ENCODE measurements at regions not wholly inside any gene's neighbourhood (a gene's known extent, or its start where the extent isn't known, plus 50 kb on each side); places are given as distances from the start of the nearest gene placed in this dataset.

- H3K27ac Mint-ChIP-seq = no peak overlapping the region
- no peak overlapping the region for H3K4me3 Mint-ChIP-seq
- ChIA-PET CTCF (interaction anchor here (0.6 to 1.0 kb wide), 3 partner anchors 8 to 284 kb away, joined by 3 to 5 read pairs (median 4); no protein-coding TSS in a partner anchor), POLR2A (no interaction called here)
- H3K9me3 Mint-ChIP-seq = no peaks in the 10 kb centered on the region
- no peak for DNase-seq
- no peak for ATAC-seq (replicated peaks in 1 of 4)
- no peaks in the 10 kb centered on the region for H3K9me3 ChIP-seq
- no peak overlapping the region for H3K27ac ChIP-seq (ENCODE audit: low read length)
- H3K4me1 Mint-ChIP-seq = peaks cover 5 to 6% (median 6%) of the 10 kb centered on the region in 3 donors
- H3K36me3 Mint-ChIP-seq = no peaks in the 10 kb centered on the region
- no peaks in the 10 kb centered on the region for H3K36me3 ChIP-seq (ENCODE audit: control insufficient read depth in 2 of 2, extremely low read depth in 1 of 2, insufficient read depth in 1 of 2, low read length in 1 of 2)
- no peaks in the 10 kb centered on the region for H3K4me1 ChIP-seq (ENCODE audit: control insufficient read depth in 1 of 2, extremely low read depth in 1 of 2, insufficient read depth in 2 of 2, low read length in 2 of 2)
- no peak overlapping the region for H3K4me3 ChIP-seq (ENCODE audit: control insufficient read depth in 1 of 2, extremely low read depth in 1 of 2, low read length in 1 of 2)
- no peaks in the 10 kb centered on the region for H3K27me3 Mint-ChIP-seq
- WGBS (ENCODE audit: insufficient coverage) = no CpG with 5 or more reads among the region's 4 CpGs
- H3K27me3 ChIP-seq (replicated peaks in 1 of 2; ENCODE audit: control insufficient read depth in 2 of 2, extremely low read depth in 1 of 2, insufficient read depth in 2 of 2, low read length in 1 of 2) = no peaks in the 10 kb centered on the region
Measured at GRCh38 chr3:16051691-16052090, 122.8 kb upstream of the GALNT15 start.

GRCh38 chr3:16052964-16053363, 121.5 kb upstream of the GALNT15 start:
- H3K27ac Mint-ChIP-seq = no peak overlapping the region
- H3K9me3 Mint-ChIP-seq = no peaks in the 10 kb centered on the region
- no peaks in the 10 kb centered on the region for H3K36me3 Mint-ChIP-seq
- Histone ChIP-seq H3K27me3 (replicated peaks in 1 of 2; ENCODE audit: control insufficient read depth in 2 of 2, extremely low read depth in 1 of 2, insufficient read depth in 2 of 2, low read length in 1 of 2) (no peaks in the 10 kb centered on the region), H3K4me3 (ENCODE audit: control insufficient read depth in 1 of 2, extremely low read depth in 1 of 2, low read length in 1 of 2) (no peak overlapping the region), H3K27ac (ENCODE audit: low read length) (no peak overlapping the region), H3K4me1 (ENCODE audit: control insufficient read depth in 1 of 2, extremely low read depth in 1 of 2, insufficient read depth in 2 of 2, low read length in 2 of 2) (no peaks in the 10 kb centered on the region), H3K36me3 (ENCODE audit: control insufficient read depth in 2 of 2, extremely low read depth in 1 of 2, insufficient read depth in 1 of 2, low read length in 1 of 2) (no peaks in the 10 kb centered on the region), H3K9me3 (no peaks in the 10 kb centered on the region)
- ChIA-PET CTCF (no interaction called here), POLR2A (no interaction called here)
- H3K4me1 Mint-ChIP-seq = peaks cover 5 to 6% (median 6%) of the 10 kb centered on the region in 3 donors
- no peaks in the 10 kb centered on the region for H3K27me3 Mint-ChIP-seq
- no peak for DNase-seq
- no peak overlapping the region for H3K4me3 Mint-ChIP-seq
- no peak for ATAC-seq (replicated peaks in 1 of 4)

- ATAC-seq (replicated peaks in 1 of 4) = no peak
- no peak overlapping the region for H3K27ac Mint-ChIP-seq
Measured at GRCh38 chr3:16053794-16054193, 120.7 kb upstream of the GALNT15 start.

GRCh38 chr3:16055606-16056211, 118.8 kb upstream of the GALNT15 start:
- Mint-ChIP-seq H3K4me3 (no peak overlapping the region), H3K27me3 (peaks cover 0 to 8% of the 10 kb centered on the region in 2 donors), H3K4me1 (no peaks in the 10 kb centered on the region), H3K36me3 (no peaks in the 10 kb centered on the region), H3K27ac (no peak overlapping the region), H3K9me3 (no peaks in the 10 kb centered on the region)
- ChIA-PET CTCF (no interaction called here), POLR2A (no interaction called here)
- WGBS (ENCODE audit: insufficient coverage) = 100% methylated on average over 2 of the region's 7 CpGs
- Histone ChIP-seq H3K4me1 (ENCODE audit: control insufficient read depth in 1 of 2, extremely low read depth in 1 of 2, insufficient read depth in 2 of 2, low read length in 2 of 2) (no peaks in the 10 kb centered on the region), H3K4me3 (ENCODE audit: control insufficient read depth in 1 of 2, extremely low read depth in 1 of 2, low read length in 1 of 2) (no peak overlapping the region), H3K36me3 (ENCODE audit: control insufficient read depth in 2 of 2, extremely low read depth in 1 of 2, insufficient read depth in 1 of 2, low read length in 1 of 2) (no peaks in the 10 kb centered on the region), H3K27ac (ENCODE audit: low read length) (no peak overlapping the region), H3K9me3 (no peaks in the 10 kb centered on the region), H3K27me3 (replicated peaks in 1 of 2; ENCODE audit: control insufficient read depth in 2 of 2, extremely low read depth in 1 of 2, insufficient read depth in 2 of 2, low read length in 1 of 2) (no peaks in the 10 kb centered on the region)
- DNase-seq (no peak), ATAC-seq (replicated peaks in 1 of 4) (no peak)

More at GRCh38 chr3:16053794-16054193, 120.7 kb upstream of the GALNT15 start:
- Mint-ChIP-seq H3K4me1 (peaks cover under 1 to 1% (median under 1%) of the 10 kb centered on the region in 3 donors), H3K9me3 (no peaks in the 10 kb centered on the region), H3K36me3 (no peaks in the 10 kb centered on the region), H3K27me3 (no peaks in the 10 kb centered on the region), H3K4me3 (no peak overlapping the region)
- Histone ChIP-seq H3K27ac (ENCODE audit: low read length) (no peak overlapping the region), H3K27me3 (replicated peaks in 1 of 2; ENCODE audit: control insufficient read depth in 2 of 2, extremely low read depth in 1 of 2, insufficient read depth in 2 of 2, low read length in 1 of 2) (no peaks in the 10 kb centered on the region), H3K4me1 (ENCODE audit: control insufficient read depth in 1 of 2, extremely low read depth in 1 of 2, insufficient read depth in 2 of 2, low read length in 2 of 2) (no peaks in the 10 kb centered on the region), H3K36me3 (ENCODE audit: control insufficient read depth in 2 of 2, extremely low read depth in 1 of 2, insufficient read depth in 1 of 2, low read length in 1 of 2) (no peaks in the 10 kb centered on the region), H3K4me3 (ENCODE audit: control insufficient read depth in 1 of 2, extremely low read depth in 1 of 2, low read length in 1 of 2) (no peak overlapping the region), H3K9me3 (no peaks in the 10 kb centered on the region)
- ChIA-PET POLR2A (no interaction called here), CTCF (no interaction called here)
- no peak for DNase-seq

- no peak overlapping the region for H3K27ac ChIP-seq (ENCODE audit: low read length)
- H3K27me3 ChIP-seq (replicated peaks in 1 of 2; ENCODE audit: control insufficient read depth in 2 of 2, extremely low read depth in 1 of 2, insufficient read depth in 2 of 2, low read length in 1 of 2) = no peaks in the 10 kb centered on the region
- no peak overlapping the region for H3K4me3 ChIP-seq (ENCODE audit: control insufficient read depth in 1 of 2, extremely low read depth in 1 of 2, low read length in 1 of 2)
- Mint-ChIP-seq H3K9me3 (no peaks in the 10 kb centered on the region), H3K4me3 (no peak overlapping the region), H3K4me1 (no peaks in the 10 kb centered on the region), H3K27me3 (peaks cover 0 to 12% of the 10 kb centered on the region in 2 donors), H3K27ac (no peak overlapping the region), H3K36me3 (no peaks in the 10 kb centered on the region)
- no peaks in the 10 kb centered on the region for H3K36me3 ChIP-seq (ENCODE audit: control insufficient read depth in 2 of 2, extremely low read depth in 1 of 2, insufficient read depth in 1 of 2, low read length in 1 of 2)
- POLR2A ChIA-PET = no interaction called here
- WGBS (ENCODE audit: insufficient coverage) = 80% methylated on average over 1 of the region's 2 CpGs
- CTCF ChIA-PET = no interaction called here
- DNase-seq (no peak), ATAC-seq (replicated peaks in 1 of 4) (no peak)
- no peaks in the 10 kb centered on the region for H3K4me1 ChIP-seq (ENCODE audit: control insufficient read depth in 1 of 2, extremely low read depth in 1 of 2, insufficient read depth in 2 of 2, low read length in 2 of 2)
- no peaks in the 10 kb centered on the region for H3K9me3 ChIP-seq
Measured at GRCh38 chr3:16056217-16056616, 118.3 kb upstream of the GALNT15 start.

- Mint-ChIP-seq H3K27ac (no peak overlapping the region), H3K4me3 (no peak overlapping the region), H3K36me3 (no peaks in the 10 kb centered on the region), H3K27me3 (peaks cover 0 to 22% of the 10 kb centered on the region in 2 donors), H3K4me1 (no peaks in the 10 kb centered on the region), H3K9me3 (no peaks in the 10 kb centered on the region)
- no peaks in the 10 kb centered on the region for H3K27me3 ChIP-seq (replicated peaks in 1 of 2; ENCODE audit: control insufficient read depth in 2 of 2, extremely low read depth in 1 of 2, insufficient read depth in 2 of 2, low read length in 1 of 2)
- no peaks in the 10 kb centered on the region for H3K9me3 ChIP-seq
- H3K4me3 ChIP-seq (ENCODE audit: control insufficient read depth in 1 of 2, extremely low read depth in 1 of 2, low read length in 1 of 2) = no peak overlapping the region
- ATAC-seq (replicated peaks in 1 of 4) = no peak
- no peaks in the 10 kb centered on the region for H3K4me1 ChIP-seq (ENCODE audit: control insufficient read depth in 1 of 2, extremely low read depth in 1 of 2, insufficient read depth in 2 of 2, low read length in 2 of 2)
- no peaks in the 10 kb centered on the region for H3K36me3 ChIP-seq (ENCODE audit: control insufficient read depth in 2 of 2, extremely low read depth in 1 of 2, insufficient read depth in 1 of 2, low read length in 1 of 2)
- ChIA-PET POLR2A (no interaction called here), CTCF (interaction anchor here in 1 of 2 donors (0.7 kb wide), 1 partner anchor 10 kb away, joined by 3 read pairs; no protein-coding TSS in a partner anchor)
- WGBS (ENCODE audit: insufficient coverage) = no CpG with 5 or more reads among the region's 1 CpG
- no peak for DNase-seq
- no peak overlapping the region for H3K27ac ChIP-seq (ENCODE audit: low read length)
Measured at GRCh38 chr3:16058521-16058920, 116.0 kb upstream of the GALNT15 start.

GRCh38 chr3:16059081-16059537, 115.4 kb upstream of the GALNT15 start:
- Mint-ChIP-seq H3K27me3 (peaks cover 0 to 22% of the 10 kb centered on the region in 2 donors), H3K4me3 (no peak overlapping the region), H3K36me3 (no peaks in the 10 kb centered on the region), H3K27ac (no peak overlapping the region), H3K4me1 (no peaks in the 10 kb centered on the region), H3K9me3 (no peaks in the 10 kb centered on the region)
- Histone ChIP-seq H3K27ac (ENCODE audit: low read length) (no peak overlapping the region), H3K4me3 (ENCODE audit: control insufficient read depth in 1 of 2, extremely low read depth in 1 of 2, low read length in 1 of 2) (no peak overlapping the region), H3K4me1 (ENCODE audit: control insufficient read depth in 1 of 2, extremely low read depth in 1 of 2, insufficient read depth in 2 of 2, low read length in 2 of 2) (no peaks in the 10 kb centered on the region), H3K36me3 (ENCODE audit: control insufficient read depth in 2 of 2, extremely low read depth in 1 of 2, insufficient read depth in 1 of 2, low read length in 1 of 2) (no peaks in the 10 kb centered on the region), H3K9me3 (no peaks in the 10 kb centered on the region), H3K27me3 (replicated peaks in 1 of 2; ENCODE audit: control insufficient read depth in 2 of 2, extremely low read depth in 1 of 2, insufficient read depth in 2 of 2, low read length in 1 of 2) (no peaks in the 10 kb centered on the region)
- ATAC-seq (replicated peaks in 1 of 4) = no peak
- CTCF ChIA-PET = interaction anchor here (0.7 to 1.5 kb wide), 2 partner anchors 8 to 11 kb away, joined by 3 read pairs; no protein-coding TSS in a partner anchor
- WGBS (ENCODE audit: insufficient coverage) = no CpG with 5 or more reads among the region's 5 CpGs
- POLR2A ChIA-PET = no interaction called here
- DNase-seq = no peak

All from T-cell (primary cell).